Esophagus (tissue), 2 donors: ENCODE measurements at regions not wholly inside any gene's neighbourhood (a gene's known extent, or its start where the extent isn't known, plus 50 kb on each side); places are given as distances from the start of the nearest gene placed in this dataset.
"Not testable (repeated sequence)": the region's sequence is repeated elsewhere in the genome, so short reads cannot be mapped to it uniquely, and the experiment has no call there.

ENCODE experiments used
- H3K27ac ChIP-seq, 2 donors: one replicate each; pipeline ENCODE4 v1.5.1; 2013; ENCODE audit warnings: low read depth in 2 of 2, mild to moderate bottlenecking in 2 of 2, inconsistent platforms in 1 of 2, low read length in 1 of 2, moderate library complexity in 1 of 2
- H3K27me3 ChIP-seq, 2 donors: one replicate each; pipeline ENCODE4 v1.6.1; 2013; ENCODE audit warnings: low read length in 2 of 2, control low read depth in 1 of 2, mild to moderate bottlenecking in 1 of 2; ENCODE audit not compliant: insufficient read depth in 2 of 2, control insufficient read depth in 1 of 2
- H3K36me3 ChIP-seq, 2 donors: one replicate each; pipeline ENCODE4 v1.6.1; 2013; ENCODE audit warnings: low read length in 1 of 2; ENCODE audit not compliant: control insufficient read depth in 2 of 2, insufficient read depth in 2 of 2
- H3K4me1 ChIP-seq, 2 donors: one replicate each; pipeline ENCODE4 v1.6.1; 2013; ENCODE audit warnings: low read length in 1 of 2; ENCODE audit not compliant: control insufficient read depth in 2 of 2, insufficient read depth in 2 of 2
- H3K4me3 ChIP-seq, 2 donors: one replicate each; pipeline ENCODE4 v1.5.1; 2013; ENCODE audit warnings: low read length in 2 of 2, mild to moderate bottlenecking in 2 of 2, low read depth in 1 of 2, moderate library complexity in 1 of 2
- H3K9me3 ChIP-seq, 2 donors: one replicate each; pipeline ENCODE4 v1.6.1; 2013; ENCODE audit warnings: mild to moderate bottlenecking in 2 of 2, low read depth in 1 of 2, low read length in 1 of 2, moderate library complexity in 1 of 2; ENCODE audit not compliant: control insufficient read depth in 2 of 2, insufficient read depth in 1 of 2
- WGBS, 2 donors: extraction: QIAGEN DNeasy Blood & Tissue Kit; methylation state at CpG; one replicate each; pipeline ENCODE4 v1.1.7; 2013; 5-methylcytosine and 5-hydroxymethylcytosine counted together
- donor health status: healthy with polysubstance abuse.
- donor health status: Bipolar disorder and iron deficiency.

- Histone ChIP-seq H3K9me3 (no peaks in the 10 kb centered on the region), H3K27me3 (no peaks in the 10 kb centered on the region), H3K4me3 (no peak overlapping the region), H3K27ac (no peak overlapping the region), H3K36me3 (no peaks in the 10 kb centered on the region), H3K4me1 (peaks cover 0 to 2% of the 10 kb centered on the region in 2 donors)
- 69 to 77% methylated on average over 7 of the region's 7 CpGs for WGBS, 2 donors
These were observed 1309.4 kb downstream of the TBC1D22A start for GRCh38 chr22:48071828-48072227.

DNA sequence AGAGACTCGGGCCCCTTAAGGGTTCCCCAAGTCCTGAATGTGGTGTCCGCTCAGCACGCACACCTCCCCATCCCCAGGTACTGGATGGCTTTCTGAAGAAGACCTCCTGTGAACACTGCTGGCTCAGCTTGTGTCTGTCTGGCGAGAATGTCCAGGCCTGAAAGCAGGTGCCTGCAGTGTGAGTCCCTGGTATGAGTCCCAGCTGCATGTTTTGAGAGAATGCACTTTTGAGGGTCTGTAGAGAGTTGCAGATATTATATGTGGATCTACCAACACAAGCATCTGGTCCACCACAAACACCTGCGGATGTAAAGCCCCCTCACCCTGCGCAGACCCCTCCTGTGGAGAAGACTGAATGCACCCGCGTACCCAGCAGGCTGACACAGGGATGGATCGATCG, 1308.9 kb downstream of the TBC1D22A start:
- WGBS, 2 donors, result 83 to 84% methylated on average over 10 of the region's 10 CpGs
- no peak overlapping the region for H3K27ac ChIP-seq

GRCh38 chr22:48070760-48071159, 1308.3 kb downstream of the TBC1D22A start:
- H3K4me1 ChIP-seq, result peaks cover 0 to 2% of the 10 kb centered on the region in 2 donors
- 89 to 90% methylated on average over 4 of the region's 4 CpGs for WGBS, 2 donors
- no peaks in the 10 kb centered on the region for H3K9me3 ChIP-seq
- no peaks in the 10 kb centered on the region for H3K27me3 ChIP-seq
- no peaks in the 10 kb centered on the region for H3K36me3 ChIP-seq
- no peak overlapping the region for H3K4me3 ChIP-seq
- no peak overlapping the region for H3K27ac ChIP-seq

More for the DNA sequence above, 1308.9 kb downstream of the TBC1D22A start:
- H3K4me1 ChIP-seq, result peaks cover 0 to 2% of the 10 kb centered on the region in 2 donors
- no peak overlapping the region for H3K4me3 ChIP-seq
- H3K36me3 ChIP-seq, result no peaks in the 10 kb centered on the region
- H3K27me3 ChIP-seq, result no peaks in the 10 kb centered on the region
- no peaks in the 10 kb centered on the region for H3K9me3 ChIP-seq

- Histone ChIP-seq H3K4me3 (no peak overlapping the region), H3K9me3 (no peaks in the 10 kb centered on the region), H3K27ac (no peak overlapping the region), H3K36me3 (no peaks in the 10 kb centered on the region), H3K4me1 (peaks cover 0 to 2% of the 10 kb centered on the region in 2 donors), H3K27me3 (no peaks in the 10 kb centered on the region)
- 86% methylated on average over 9 of the region's 9 CpGs for WGBS, 2 donors
These were observed 1307.6 kb downstream of the TBC1D22A start for GRCh38 chr22:48070083-48070482.

DNA sequence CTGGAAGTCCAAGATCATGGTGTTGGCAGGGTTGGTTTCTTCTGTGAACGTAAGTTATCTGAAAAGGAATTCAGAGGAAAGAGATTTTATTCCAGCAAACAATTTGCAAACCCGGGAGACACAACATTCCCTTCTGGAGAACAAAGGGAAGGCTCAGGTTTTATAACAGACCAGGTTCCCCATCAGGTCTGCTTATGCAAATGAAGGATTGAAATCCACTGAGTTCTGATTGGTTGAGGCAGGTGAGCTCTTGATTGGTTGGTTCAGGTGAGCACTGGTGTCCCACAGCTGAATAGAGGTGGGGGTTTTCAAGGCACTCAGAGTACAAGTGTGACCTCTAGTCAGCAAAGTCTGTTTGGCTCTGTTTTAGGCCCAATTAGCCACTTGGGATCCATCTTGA, 1306.8 kb downstream of the TBC1D22A start:
- peaks cover 0 to 2% of the 10 kb centered on the region in 2 donors for H3K4me1 ChIP-seq
- no peak overlapping the region for H3K4me3 ChIP-seq
- no peaks in the 10 kb centered on the region for H3K36me3 ChIP-seq
- no peaks in the 10 kb centered on the region for H3K9me3 ChIP-seq
- H3K27ac ChIP-seq, result no peak overlapping the region
- 90 to 92% methylated on average over 2 of the region's 2 CpGs for WGBS, 2 donors
- H3K27me3 ChIP-seq, result no peaks in the 10 kb centered on the region

- Histone ChIP-seq H3K4me3 (no peak overlapping the region), H3K4me1 (peaks cover 0 to 2% of the 10 kb centered on the region in 2 donors), H3K27ac (no peak overlapping the region), H3K27me3 (no peaks in the 10 kb centered on the region), H3K9me3 (no peaks in the 10 kb centered on the region), H3K36me3 (no peaks in the 10 kb centered on the region)
- WGBS, 2 donors, result 82 to 84% methylated on average over 18 of the region's 18 CpGs
These were observed 1306.0 kb downstream of the TBC1D22A start for GRCh38 chr22:48068323-48068885.

DNA sequence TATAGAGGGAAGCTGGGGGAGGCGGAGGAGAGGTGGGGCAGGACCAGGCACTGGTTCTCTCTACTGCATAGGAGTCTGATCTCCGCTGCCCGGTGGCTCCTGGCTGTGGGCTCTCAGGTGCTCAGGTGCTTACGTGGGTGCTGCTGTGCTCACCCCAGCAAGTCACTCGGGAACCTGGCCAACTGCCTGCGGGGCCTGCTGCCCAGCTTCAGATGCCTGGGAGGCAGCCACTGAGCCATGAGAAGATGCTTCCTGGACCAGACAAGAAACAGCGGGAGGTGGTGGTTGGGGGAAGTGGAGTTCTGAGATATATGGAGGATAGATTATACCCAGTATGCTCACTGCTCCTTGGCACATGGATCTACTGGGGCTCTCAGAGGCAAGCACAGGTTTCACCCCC, 1303.4 kb downstream of the TBC1D22A start:
- Histone ChIP-seq H3K36me3 (no peaks in the 10 kb centered on the region), H3K4me3 (no peak overlapping the region), H3K9me3 (no peaks in the 10 kb centered on the region), H3K27me3 (no peaks in the 10 kb centered on the region), H3K4me1 (peaks cover 0 to 2% of the 10 kb centered on the region in 2 donors), H3K27ac (no peak overlapping the region)
- 71 to 77% methylated on average over 7 of the region's 7 CpGs for WGBS, 2 donors

DNA sequence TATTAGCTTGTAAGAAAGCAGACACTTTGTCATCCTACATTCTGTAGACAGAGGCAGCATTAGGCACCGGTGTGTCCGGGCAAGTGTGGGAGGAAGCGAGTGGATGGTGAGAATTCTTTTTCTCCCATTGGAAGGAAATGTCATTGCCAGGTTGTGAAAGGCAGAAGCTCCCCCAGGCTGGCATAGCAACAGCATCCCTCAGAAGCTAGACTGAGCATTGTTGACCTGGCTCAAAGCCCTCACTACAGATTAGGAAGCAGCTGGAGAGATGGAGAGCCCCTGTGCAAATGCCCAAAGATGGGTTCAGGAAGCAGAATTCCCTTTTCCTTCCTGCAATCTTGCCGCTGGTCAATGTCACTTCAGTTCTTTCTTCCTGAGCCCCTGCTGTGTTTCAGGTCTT, 1299.3 kb downstream of the TBC1D22A start:
- WGBS, 2 donors, result 78 to 80% methylated on average over 4 of the region's 4 CpGs
- Histone ChIP-seq H3K36me3 (no peaks in the 10 kb centered on the region), H3K27ac (no peak overlapping the region), H3K27me3 (no peaks in the 10 kb centered on the region), H3K4me3 (no peak overlapping the region), H3K9me3 (peaks cover 0 to 3% of the 10 kb centered on the region in 2 donors), H3K4me1 (no peaks in the 10 kb centered on the region)

- Histone ChIP-seq H3K27me3 (no peaks in the 10 kb centered on the region), H3K9me3 (peaks cover 0 to 3% of the 10 kb centered on the region in 2 donors), H3K4me3 (no peak overlapping the region), H3K4me1 (no peaks in the 10 kb centered on the region), H3K36me3 (no peaks in the 10 kb centered on the region), H3K27ac (no peak overlapping the region)
- 67 to 70% methylated on average over 7 of the region's 7 CpGs for WGBS, 2 donors
These were observed 1297.8 kb downstream of the TBC1D22A start for GRCh38 chr22:48060266-48060665.

- not testable (repeated sequence) for H3K4me3 ChIP-seq, H3K9me3 ChIP-seq, H3K36me3 ChIP-seq, H3K4me1 ChIP-seq, H3K27me3 ChIP-seq, H3K27ac ChIP-seq
- WGBS, 2 donors, result 97 to 99% methylated on average over 4 of the region's 4 CpGs
These were observed 1297.1 kb downstream of the TBC1D22A start for GRCh38 chr22:48059521-48059920.
